ENCODE measurements at regions not wholly inside any gene's neighbourhood (a gene's known extent, or its start where the extent isn't known, plus 50 kb on each side); places are given as distances from the start of the nearest gene placed in this dataset.
"Not testable (repeated sequence)": the region's sequence is repeated elsewhere in the genome, so short reads cannot be mapped to it uniquely, and the experiment has no call there.

DNA sequence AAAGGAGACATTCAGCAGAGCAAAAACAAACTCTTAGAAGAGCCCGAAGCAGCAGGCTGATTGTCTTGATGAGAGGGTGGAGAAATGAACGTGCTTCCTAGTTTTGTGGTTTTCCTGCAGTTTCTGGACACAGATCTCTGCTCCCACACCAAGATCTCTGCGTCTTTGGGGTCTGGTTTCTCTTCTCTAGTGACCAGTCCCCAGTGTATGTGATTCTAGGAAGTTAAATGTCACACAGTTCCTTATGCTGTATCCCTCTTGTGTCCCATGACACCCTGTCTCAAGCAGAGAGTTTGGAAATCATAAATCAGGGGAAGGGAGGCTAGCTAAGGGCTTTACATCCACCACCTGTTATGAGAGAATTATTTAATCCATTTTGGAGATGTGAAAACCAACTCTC is 55.4 kb upstream of the KLF14 start:
- FAIRE-seq: no peak

DNA sequence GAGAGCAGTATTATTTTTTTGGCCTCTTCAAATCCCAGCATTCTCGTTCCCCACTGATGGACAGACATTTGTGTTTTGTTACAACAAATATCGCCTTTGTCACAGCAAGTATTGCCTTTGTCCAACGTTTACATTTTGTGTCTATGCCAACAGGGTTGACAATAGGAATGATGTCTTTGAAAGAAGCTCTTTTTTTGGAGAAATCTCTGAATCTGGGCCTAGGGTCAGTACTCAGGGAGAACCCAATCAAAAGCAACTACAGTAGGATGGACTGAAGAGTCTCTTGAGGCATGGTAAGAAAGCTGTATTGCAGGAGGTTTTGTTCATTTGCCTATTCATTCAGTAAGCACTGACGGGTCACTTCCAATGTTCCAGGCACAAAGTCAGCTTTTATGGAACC is 57.7 kb upstream of the KLF14 start:
- FAIRE-seq: no peak

DNA sequence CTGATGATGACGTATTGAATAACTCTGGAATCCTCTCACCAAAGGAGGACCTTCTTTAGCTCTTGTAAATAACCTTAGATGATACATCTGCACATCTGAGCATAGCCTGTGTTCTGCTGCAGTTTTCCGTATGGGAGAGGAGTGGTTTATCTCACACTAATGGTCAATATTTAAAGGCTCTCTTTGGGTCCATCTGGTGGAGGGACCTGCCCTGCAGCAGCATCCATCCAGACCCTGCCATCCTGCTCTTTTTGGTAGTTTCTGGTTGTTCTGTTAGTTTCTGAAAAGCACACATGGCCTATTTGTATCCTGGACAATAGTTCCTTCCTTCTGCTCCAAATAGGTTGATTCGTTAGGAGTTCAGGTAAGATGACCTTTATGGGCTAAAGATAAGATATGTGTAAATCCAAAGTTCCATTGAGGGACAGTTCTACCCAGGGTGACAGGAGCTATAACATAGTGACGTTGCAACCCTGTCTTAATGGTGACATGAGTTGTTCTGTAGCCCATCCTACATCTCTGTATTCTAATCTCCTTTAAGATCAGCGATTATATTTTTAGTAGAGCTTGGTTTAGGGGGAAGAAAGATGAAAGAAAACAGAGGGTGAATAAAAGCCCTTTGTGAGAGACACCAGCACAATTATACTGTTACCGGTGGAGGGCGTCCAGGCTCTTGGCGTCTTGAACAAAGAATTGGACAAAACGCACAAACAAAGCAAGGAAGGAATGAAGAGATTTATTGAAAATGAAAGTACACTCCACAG is 60.0 kb upstream of the KLF14 start:
- FAIRE-seq: no peak

DNA sequence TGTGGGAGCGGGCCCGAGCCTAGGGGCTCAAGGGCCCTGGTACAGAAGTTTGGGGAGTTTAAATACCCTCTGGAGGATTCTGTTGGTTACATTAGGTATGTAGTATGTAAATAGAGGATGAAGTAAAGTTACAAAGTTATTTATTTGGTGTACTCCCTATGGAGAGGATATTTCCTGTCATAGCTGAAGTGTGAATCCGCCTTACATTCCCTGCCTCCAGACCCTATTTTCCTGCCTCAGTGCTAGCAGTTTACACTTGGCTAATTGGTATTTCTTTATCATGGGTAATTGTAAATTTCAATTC is 60.6 kb upstream of the KLF14 start:
- FAIRE-seq: no peak

DNA sequence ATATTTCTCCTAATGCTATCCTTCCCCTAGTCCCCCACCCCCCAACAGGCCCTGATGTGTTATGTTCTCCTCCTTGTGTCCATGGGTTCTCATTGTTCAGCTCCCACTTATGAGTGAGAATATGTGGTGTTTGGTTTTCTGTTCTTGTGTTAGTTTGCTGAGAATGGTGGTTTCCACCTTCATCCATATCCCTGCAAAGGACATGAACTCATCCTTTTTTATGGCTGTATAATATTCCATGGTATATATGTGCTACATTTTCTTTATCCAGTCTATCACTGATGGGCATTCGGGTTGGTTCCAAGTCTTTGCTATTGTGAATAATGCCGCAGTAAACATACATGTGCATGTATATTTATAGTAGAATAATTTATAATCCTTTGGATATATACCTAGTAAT is 62.4 kb upstream of the KLF14 start:
- FAIRE-seq: not testable (repeated sequence)

DNA sequence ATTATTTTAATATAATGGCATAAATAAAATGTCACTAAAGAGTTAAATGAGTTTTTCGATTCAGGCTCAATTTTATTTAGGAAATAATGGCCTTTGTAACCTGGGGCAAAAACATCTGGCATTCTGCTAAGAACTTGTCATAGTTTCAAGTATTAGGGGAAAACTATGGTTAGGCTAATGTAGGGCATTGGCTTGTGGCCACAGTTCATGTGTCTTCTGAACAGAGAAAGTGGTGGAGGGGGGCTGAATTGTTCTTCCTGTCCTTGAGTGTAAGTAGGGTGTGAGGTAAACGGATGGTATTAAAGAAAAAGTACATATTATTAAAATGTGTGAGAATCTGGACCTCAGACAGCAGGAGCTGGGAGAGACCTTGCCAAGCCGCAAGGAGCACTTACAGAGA is 69.1 kb upstream of the KLF14 start:
- FAIRE-seq: no peak

DNA sequence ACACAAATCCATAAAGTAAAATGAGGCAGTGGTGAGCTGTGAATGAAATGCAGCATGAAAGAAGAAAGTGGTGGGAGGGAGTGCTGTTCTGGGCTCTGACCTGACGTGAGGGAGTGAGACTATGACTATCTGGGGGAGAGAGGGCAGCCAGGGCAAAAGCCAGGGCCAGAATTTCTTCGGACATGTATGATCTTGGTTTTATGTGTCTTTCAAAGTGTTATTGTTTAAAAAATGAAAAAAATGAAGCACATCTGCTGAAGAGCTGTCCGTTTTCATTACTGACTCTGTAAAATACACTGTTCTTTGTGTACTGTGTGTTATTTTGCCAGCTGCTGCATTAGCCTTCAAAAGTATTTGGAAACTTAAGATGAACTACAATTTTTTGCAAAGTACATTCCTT is 70.2 kb upstream of the KLF14 start:
- FAIRE-seq: no peak

DNA sequence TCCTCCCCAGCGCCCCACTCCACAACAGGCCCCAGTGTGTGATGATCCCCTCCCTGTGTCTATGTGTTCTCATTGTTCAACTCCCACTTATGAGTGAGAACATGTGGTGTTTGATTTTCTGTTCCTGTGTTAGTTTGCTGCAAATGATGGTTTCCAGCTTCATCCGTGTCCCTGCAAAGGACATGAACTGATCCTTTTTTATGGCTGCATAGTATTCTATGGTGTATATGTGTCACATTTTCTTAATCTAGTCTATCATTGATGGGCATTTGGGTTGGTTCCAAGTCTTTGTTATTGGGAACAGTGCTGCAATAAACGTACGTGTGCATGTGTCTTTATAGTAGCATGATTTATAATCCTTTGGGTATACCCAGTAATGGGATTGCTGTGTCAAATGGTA is 78.8 kb upstream of the KLF14 start:
- FAIRE-seq: not testable (repeated sequence)

DNA sequence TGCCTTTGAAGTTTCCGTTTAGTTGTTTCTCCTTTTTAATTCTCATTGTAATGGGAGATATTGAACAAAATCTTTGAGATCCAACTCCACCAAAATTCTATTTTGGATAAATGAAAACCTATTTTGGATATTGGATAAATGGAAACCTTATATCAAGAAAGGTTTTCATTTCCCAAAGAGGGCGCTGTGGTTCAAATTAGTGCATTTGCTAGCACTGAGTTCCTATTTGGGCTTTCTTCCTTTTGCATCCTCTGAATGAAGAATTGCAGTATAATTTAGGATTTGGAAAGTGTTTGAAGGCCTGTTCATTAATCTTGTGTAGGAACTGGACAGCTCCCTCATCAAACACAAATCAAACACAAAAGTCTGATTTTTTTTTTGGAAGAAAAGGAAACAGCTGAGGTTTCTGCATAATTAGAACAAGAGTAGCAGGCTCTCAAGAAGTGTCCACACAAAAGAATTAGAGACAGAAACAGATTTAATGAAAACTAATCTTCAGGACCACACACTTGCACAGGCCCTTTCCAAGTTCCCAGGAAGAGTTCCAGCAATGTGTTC is 80.8 kb upstream of the KLF14 start:
- peak; percentile 86 for FAIRE-seq

DNA sequence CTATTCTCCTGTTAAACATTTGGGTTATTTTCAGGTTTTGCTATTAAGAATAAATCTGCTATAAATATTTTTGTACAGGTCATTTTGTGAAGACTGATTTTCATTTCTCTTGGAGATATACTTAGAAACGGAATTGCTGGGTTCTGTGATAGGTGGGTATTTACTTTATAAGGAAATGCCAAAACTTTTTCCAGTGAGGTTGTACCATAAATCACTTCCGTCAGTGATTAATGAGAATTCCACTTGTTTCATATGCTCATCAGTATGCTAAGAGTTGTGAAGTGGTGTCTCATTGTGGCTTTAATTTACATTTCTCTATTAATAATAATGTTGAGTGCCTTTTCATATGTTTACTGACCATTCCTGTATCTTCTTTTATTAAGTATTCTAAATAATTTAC is 84.0 kb upstream of the KLF14 start:
- no peak for FAIRE-seq

DNA sequence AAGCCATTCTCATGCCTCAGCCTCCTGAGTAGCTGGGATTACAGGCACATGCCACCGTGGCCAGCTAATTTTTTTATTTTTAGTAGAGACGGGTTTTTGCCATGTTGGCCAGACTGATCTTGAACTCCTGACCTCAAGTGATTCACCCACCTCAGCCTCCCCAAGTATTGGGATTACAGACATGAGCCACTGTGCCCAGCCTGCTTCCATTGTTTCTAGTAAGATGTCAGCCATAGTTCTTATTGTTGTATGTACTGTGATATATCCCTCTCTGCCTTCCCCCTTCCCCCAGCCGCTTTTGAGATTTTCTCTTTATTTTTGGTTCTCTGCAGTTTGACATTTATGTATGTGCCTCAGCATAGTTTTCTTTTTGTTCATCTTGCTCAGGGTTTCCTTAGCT is 87.9 kb upstream of the KLF14 start:
- FAIRE-seq: no peak

DNA sequence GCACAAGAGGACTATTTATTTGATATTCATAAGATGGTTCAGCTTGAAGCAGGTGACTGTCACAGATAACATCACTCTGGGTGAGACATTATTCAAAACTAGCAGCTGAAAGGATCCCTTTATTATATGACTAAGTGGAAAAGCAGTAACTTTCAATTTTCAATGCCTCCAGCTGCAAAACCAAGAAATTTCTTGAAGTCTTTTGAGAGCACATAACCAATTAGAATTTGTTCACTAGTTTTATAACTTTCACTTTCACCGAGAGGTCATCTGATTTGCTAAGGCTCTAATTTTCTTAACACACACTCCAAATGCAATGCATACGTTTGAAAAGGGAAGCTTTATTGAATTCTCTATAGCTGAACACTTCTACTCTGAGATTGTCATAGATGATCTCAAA is 88.6 kb upstream of the KLF14 start:
- FAIRE-seq: no peak

DNA sequence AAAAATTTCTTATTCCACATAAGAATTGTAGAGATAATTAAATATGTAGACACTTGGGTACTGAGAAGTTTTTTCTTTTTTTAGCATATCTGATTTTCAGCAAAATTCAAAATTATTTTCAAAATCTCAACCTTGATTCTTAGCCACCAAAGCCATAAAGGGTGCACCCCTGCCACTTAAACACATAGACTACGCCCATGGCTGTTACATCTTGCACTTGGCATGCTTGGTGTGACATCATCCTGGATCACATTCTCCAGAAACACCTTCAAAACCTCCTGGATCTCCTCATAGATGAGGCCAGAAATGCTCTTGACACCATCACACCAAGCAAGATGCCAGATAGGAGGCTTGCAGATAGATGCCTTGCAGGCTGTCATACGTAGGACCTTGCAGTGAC is 89.1 kb upstream of the KLF14 start:
- FAIRE-seq: no peak

DNA sequence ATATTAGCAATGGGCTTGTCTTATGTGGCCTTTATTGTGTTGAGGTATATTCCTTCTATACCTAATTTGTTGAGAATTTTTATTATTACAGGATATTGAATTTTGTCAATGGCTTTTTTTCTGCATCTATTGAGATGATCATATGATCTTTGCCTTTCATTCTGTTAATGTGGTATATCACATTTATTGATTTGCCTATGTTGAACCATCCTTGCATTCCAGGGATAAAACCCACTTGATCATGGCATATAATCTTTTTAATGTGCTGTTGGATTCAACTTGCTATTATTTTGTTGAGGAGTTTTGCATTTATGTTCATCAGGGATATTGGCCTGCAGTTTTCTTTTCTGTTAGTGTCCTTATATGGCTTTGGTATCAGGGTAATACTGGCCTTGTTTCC is 91.8 kb upstream of the KLF14 start:
- FAIRE-seq: peak; percentile 51

DNA sequence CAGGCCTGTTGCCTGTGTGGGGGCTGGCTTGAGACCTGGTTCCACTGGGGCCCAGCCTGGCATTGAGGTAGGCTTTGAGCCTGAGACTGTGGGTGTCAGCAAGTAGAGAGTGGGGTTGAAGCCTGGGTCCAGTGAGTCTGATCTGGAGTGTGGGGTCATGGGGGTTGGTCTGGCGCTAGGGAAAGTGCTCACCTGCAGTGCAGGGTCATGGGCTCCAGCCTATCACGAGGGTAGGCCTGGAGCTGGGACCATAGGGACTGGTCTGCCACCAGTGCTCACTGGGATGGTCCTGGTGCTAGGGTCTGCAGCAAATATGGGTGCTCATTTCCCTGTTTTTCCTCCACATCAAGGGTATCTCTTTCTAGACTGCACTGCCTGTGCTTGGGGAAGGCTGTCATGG is 95.4 kb upstream of the KLF14 start:
- FAIRE-seq: no peak

DNA sequence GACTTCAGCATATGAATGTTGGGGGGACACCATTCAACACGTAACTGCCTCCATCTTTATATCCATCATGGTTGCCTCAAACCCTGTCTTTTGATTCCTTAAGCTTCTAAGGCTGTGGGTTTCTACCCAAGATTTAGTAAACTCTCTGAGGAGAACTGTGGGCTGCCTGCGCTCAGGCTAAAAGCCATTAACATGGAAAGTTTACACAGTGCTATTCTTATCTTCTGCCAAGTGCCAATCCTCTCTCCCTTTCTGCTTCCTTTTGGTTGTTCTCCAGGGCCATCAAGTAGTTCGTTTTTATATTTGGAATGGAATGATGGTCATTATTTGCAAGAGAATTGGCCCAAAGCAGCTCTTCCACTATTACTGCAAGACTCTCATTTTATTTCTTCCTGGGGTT is 97.3 kb upstream of the KLF14 start:
- FAIRE-seq: no peak

DNA sequence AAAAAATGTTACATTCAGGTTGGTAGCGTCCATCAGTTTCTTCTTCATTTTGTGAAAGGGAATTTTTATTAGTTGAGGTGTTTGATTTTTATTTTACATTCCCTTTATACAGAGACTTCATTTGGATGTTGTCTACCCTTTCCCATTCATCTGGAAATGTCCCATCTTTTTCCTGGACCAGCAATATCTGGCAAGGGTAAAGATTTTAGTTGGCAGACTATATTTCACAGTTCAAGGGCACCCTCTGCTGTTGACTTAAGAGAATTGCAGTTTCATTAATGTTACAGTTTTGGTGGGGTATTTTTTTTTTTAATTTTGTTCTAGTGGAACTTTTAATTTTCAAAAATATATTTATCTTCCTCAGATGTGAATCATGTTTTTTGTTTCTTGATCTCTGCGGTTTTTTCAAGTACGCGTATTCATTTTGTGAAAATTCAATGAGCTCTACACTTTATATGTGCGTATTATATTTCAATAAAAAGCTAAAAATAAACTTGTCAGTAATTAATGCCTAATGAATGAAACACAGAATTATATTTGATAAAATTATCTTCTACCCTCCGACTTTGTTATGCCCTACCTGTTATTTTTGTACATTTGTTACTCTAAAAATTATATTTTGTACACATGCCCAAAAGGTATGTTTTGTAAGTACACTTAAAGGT is 97.9 kb upstream of the KLF14 start:
- FAIRE-seq: peak; percentile 99

DNA sequence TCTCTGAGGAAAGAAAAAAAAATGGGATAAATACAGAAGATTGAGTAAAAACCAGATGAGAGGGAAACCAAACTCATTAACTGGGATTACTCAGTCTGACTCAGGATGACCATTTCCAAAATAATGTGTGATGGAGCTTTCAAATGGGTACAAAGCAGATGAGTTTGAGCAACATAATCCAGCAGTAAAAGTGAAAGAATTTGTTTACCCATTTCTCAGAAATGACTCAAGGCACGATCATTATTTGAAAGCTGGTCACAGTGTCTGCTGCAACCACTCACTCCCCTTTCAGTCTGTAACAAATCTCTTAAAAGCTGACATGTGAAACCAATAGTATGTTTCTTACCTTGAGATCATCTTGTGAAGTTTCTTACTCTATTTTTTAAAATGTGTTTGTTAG is 104.7 kb upstream of the KLF14 start:
- no peak for FAIRE-seq

DNA sequence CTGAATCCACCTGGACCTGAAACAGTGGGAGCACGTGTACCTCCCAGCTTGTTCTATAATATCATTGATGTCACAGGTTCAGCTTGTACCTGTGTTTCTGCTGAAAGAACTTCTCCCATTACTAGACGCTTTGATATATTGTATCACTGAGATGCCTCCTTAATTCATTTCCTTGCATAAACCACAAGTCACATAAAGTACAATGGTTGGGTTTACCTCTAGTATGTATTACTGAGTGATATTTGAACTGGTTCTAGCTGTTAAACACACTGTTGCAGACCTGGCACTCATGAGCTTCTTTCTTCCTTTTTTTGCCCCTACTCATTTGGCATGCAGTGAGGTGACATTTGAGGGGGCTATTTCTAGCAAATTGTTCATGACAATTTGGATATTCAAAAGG is 106.6 kb upstream of the KLF14 start:
- no peak for FAIRE-seq

DNA sequence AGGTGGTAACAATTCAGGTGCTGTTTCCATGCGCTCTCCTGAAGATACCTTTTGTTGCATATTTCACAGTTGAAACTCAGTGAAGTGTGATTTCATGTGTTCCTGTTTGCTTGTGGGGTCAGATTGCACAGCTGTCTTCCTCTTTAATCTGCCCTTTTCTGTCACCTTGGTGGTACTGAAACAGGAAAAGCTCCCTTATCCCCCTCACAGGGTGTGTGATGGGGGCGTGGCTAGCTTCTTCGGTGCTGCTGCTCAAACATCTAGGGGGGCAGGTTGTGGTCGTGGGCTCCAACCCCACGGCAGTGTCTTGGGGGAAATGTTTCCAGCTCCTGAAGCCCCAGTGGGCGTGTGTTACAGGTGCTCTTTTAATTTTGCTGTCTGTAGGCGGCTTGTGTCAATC is 107.4 kb upstream of the KLF14 start:
- no peak for FAIRE-seq

DNA sequence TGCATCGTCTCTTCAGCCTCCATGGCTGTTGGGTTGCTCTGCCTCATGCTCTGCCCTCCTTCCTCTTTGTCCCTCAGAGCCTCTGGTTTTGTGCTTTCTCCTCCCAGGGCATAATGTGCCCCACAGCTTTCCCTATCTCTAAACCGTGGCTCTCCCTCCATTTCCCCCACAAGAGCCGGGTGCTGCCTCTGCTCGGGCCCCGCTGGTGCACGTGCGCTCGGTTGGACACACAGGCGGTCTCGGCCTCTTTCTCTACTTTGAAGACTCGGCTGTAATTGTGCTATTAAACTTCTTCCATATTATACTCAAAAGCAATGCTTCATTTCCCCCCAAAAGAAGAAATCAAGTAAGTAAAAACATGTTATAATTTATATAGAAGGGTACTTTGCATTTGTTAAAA is 109.7 kb upstream of the KLF14 start:
- no peak for FAIRE-seq

DNA sequence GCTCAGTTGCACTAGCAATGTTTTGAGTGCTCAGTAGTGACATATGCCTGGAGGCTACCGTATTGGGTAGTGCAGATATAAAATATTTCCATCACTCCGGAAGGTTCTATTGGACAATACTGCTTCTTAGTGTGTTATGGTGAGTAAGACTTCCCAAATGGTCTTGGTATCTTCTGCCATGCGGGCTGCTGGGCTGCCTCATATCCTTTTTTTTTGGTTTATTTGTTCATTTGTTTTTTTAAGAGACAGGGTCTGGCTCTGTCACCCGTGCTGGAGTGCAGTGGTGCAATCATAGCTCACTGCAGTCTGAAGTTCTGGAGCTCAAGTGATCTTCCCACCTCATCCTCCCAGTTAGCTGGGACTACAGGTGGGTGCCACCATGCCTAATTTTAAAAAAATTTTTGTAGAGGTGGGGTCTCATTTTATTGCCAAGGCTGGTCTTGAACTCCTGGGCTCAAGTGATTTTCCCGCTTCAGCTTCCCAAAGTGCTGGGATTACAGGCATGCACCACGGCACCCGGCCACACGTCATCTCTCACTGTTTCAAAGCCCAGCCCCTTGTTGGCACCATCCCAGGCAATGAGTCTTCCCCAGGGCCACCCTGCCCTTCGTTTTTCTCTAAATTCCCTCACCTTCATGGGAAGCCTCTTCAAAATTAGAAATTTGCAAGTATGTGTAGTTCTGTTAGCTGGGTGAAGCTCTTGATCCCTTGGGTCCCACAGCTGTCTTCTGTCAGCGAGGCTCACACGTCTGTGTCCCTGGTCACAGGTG is 111.0 kb upstream of the KLF14 start:
- no peak for FAIRE-seq

DNA sequence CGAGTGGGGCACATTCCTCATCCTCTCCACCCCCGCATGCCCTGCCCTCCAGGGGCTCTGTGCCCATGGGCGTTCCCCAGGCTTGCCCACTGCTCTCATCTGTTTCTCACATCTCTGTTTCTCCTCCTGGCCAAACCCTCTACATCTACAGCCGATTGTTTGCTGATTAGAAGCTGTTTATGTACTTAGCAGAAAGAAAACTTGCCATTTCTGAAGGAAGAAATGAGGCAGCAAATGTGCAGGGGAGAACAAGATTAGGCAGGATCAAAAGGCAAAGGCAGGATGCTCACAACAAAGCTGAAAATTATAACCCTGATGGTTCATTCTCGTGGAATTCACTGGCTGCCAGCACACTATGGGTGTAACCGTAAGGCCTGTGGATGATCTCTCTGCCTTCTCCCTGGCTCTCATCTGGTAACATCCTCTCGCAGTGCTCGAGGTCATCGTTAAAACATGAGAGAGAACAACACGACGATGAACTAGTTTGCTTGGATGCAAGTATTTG is 111.6 kb upstream of the KLF14 start:
- no peak for FAIRE-seq

DNA sequence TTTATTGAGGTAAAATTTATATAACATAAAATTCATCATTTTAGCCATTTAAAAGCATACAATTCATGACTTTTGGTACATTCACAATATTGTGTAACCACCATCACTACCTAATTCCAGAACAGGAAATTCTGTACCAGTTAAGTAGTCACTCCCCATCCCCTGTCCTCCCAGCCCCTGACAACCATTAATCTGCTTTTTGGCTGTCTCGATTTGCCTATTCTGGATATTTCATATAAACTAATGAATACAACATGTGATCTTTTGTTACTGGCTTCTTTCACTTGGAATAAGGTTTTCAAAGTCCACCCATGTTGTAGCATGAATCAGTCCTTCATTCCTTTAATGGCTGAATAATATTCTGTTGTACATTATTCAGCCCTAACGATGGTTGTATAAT is 115.6 kb upstream of the KLF14 start:
- no peak for FAIRE-seq
